ENCODE measurements at regions not wholly inside any gene's neighbourhood (a gene's known extent, or its start where the extent isn't known, plus 50 kb on each side); places are given as distances from the start of the nearest gene placed in this dataset.
"Not testable (repeated sequence)": the region's sequence is repeated elsewhere in the genome, so short reads cannot be mapped to it uniquely, and the experiment has no call there.

DNA sequence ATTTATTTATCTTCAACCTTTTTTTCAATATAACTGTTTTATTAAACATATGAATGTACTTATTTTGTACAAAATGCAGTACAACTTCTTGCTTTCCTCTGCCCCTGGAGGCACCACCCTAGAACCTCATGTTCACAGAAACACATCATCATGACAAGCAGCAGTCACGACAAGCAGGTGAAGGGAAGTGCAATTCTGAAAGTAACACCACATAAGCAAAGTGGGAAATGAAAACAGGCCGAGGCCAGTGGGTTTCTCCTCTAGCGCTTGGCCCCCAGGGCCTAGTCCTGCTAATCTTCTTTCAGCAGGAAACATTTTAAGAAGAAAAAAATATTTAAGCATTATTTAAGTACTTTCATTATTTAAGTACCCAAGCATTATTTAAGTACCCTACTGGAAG is 598.1 kb downstream of the SH2D4B start:
- DNase-seq: no peak

DNA sequence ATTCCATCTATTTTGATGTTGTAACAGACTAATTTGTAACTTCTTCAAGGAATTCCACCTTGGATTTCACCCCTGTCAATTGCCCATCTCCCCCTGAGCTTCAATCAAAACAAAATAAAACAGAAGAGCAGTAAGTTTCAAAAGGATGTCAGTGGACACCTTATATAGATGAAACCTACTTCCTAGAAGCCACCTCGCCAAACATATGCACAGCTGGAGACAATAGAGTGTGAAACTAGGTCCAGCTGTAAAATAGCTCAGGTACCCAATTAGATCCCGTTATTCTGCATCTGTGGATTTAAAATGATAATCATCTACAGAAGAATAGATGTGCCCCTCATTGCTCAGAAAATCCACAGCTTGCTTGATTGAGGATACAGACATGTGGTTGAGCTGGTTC is 598.6 kb downstream of the SH2D4B start:
- DNase-seq: no peak

DNA sequence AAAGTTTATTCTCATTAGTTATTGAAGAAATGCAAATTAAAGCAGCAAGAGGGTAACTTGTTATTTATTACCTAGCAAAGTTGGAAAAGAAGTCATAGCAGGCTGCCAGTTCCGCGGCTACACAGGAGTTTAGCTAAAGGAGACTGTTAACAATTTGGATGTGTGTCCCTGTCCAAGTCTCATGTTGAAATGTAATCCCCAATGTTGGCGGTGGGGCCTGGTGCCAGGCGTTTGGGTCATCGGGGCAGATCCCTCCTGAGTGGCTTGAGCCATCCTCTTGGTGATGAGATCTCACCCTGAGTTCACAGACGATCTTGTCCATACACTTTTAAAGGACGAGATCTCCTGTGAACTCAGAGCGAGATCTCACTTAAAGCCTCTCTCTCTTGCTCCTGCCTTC is 608.3 kb downstream of the SH2D4B start:
- no peak for DNase-seq

DNA sequence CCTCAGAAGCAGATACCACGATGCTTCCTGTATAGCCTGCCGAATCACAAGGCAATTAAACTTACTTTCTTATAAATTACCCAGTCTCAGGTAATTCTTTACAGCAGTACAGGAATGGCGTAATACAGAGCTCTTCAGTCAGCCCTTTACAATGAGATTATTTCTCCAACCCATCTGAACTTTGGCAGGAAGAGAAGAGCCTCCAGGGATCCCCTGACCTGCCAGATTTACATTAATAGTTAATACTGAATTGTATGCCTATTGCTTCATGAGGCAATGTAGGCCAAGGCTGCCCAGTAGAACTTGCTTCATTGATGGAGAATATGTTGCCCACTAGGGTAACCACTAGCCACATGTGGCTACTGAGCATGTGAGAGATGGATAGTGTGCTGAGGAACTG is 608.7 kb downstream of the SH2D4B start:
- no peak for DNase-seq

DNA sequence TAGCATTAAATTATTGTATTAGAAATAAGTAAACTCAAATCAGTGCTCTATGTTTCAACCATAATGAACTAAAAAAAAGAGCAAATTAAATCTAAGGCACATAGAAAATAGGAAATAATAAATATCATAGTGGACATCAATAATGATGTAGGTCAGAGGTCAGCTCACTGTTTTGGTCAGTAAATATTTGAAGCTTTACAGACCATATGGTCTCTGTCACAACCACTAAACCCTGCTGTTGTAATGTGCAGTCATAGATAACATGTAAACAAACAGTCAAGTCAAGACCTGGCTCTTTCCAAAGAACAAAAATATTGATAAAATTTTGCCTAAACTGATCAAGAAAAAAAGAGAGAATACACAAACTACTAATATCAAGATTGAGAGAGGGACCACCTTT is 615.0 kb downstream of the SH2D4B start:
- no peak for DNase-seq

DNA sequence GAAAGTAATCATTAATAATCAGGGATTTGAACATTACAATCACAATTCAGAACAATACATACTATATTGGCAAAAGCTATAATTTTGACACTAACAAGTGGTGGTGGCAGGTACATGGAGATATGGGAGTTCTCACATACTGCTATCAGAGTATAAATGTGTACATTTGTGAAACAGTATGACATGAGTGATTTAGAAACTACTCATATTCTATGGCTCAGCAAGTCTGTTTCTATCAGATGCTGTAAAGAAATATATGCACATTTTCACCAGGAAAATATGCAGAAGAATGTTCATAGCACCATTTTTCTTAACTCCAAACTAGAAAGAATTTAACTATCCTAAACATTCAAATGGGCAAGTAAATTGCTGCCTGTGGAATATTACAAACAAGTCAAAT is 620.0 kb downstream of the SH2D4B start:
- no peak for DNase-seq

DNA sequence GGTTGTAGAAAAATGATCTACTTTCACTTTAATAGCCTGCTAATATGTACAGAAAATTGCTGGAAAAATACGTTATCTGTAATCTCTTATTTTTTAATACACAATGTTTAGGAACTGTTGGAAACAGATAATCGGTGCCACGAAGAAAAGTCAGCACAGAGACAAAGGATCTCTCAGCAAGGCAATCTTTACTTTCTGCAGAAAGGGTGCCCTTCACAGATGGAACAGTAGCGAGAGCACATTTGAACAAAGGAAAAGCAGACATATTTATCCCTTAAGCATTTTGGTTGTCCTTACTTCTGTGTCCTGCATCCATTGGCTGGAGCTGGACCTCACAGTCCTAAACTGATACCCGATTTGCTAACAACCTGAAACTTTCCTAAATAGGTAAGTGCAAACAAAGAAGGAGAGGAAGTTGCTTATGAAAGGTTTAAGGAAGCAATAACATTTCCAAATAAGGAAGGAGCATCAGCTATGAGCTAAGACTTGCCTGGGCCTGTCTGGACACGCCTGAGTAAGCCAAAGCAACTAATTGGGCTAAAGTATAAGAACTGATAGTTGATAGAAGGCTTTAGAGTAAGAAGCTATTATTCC is 640.0 kb downstream of the SH2D4B start:
- DNase-seq: no peak

DNA sequence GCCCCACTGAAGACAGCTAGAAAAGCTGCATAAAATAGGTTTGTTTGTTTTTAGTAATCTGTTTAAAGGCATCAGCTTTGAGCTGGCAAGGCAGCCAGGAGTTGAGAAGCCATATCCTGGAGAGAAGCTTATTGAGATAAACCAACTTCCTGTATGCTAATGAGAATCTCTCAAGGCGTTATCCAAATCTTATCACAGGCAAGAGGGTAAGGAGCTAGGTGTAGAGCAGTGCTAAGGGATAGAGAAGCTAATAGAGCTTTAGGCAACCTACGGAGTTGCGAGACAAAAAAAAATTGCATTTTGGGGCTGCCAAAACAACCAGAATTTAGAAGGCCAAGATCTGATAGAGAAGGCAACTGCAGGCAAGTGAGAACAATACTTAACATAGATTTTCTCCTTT is 641.6 kb downstream of the SH2D4B start:
- DNase-seq: no peak

DNA sequence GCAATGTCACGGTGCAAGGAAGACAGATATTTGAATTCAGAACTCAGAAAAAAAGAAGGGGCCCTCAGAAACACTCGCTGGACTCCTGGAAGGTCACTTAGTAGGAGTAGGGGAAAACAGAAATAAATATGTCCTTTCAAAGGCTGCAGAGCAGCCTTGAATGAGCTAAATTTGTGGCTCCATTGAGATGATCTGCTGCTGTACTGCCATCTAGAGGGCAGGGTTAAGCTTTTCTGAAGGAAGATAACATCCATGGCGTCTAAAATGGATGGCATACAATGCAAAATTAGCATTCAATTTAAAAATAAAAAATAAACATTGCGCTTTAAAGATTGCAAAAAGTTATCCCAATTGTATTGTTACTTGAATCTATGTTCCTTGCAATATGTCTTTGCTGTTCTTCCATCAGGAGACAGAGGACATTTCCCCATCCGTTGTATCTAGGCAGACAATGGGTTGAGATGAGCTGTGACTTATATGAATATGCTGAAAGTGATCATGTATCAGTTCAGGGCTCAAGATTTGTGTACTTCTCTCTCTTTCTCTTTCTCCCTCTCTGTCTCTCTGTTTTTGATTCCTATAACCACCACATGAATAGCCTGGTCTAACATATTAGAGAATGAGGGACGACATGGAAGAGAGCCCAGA is 642.2 kb downstream of the SH2D4B start:
- DNase-seq: no peak

DNA sequence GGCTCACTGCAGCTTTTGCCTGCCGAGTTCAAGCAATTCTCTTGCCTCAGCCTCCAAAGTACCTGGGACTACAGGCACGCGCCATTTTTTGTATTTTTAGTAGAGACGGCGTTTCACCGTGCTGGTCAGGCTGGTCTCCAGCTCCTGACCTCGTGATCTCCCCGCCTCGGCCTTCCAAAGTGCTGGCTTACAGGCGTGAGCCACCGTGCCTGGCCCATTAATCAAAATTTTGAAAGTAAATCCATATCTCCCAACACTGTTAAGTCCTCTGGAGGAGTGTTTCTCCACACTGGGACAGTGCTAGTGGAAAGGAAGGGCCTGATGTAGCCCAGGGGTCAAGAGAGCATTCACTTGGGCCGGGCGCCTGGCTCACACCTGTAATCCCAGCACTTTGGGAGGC is 644.6 kb downstream of the SH2D4B start:
- DNase-seq: no peak

DNA sequence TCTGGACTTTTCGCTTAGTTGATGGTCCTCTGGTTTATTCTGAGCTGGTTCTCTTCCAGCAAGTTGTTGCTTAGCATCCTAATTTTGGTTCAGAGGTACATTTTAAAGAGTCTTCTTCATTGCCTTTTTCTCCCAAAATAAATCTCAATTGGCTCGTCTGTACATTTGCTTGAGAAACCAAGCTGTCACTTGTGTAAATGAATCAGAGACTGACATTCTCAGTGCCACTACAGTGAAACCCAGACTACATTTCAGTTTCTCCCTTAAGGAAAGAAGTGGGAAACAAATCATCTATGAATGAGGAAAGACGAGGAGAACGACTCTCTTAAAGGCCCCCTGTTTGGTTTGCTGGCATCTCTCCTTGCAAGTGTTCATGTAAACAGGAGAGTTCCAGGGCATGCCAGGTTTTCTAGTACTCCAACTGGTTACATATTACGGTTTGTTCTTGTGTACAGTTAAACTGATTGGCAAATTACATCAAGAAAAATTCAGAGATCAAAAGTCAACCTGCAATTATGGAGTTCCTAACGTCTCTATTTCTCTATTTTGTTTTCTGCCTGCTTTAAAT is 654.6 kb downstream of the SH2D4B start:
- DNase-seq: no peak

DNA sequence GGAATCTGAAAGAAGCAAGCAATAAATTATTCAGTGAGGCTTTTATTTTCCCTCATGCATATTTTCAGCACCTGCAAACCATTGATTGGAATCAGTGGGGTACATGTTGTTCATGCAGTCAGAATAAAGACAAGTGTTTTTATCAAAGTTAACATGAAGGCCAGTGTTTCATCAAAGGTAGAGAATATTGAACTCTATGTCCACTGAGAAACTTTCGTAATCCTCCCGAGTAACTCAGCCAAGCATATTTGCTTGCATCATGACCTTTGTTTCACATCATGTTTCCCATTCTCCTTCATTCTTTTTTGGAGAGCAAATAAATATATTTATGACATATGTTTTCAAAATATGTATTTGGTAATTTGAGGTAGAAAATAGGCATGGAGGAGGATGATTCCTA is 663.1 kb downstream of the SH2D4B start:
- no peak for DNase-seq

DNA sequence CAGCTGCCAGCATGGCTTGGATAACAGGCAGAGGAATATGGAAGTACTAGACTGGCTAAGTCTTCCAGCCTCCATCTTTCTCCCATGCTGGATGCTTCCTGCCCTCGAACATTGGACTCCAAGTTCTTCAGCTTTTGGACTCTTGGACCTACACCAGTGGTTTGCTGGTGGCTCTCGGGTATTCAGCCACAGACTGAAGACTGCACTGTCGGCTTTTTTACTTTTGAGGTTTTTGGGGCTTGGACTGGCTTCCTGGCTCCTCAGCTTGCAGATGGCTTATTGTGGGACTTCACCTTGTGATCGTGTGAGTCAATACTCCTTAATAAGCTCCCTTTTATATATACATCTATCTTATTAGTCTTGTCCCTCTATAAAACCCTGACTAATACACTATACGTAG is 667.6 kb upstream of the NRG3 start:
- not testable (repeated sequence) for DNase-seq

DNA sequence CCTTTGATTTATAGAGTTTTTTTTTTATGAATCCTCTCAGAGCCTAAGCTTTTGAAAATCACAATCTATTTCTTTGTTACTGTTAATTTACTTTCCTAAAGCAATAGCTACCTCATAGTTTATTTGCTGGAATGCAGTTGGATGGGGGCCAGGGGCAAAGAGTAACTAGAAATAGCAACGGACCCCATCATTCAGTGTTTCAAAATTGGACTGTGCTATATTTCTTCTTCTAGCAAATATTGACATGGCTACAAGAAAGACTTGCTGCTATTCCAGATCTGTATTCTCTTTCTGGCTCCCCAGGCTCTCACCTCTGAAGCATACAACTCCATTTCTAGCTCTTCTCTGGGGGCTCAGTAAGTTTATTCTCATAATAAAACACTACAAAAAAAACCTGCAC is 661.6 kb upstream of the NRG3 start:
- no peak for DNase-seq

DNA sequence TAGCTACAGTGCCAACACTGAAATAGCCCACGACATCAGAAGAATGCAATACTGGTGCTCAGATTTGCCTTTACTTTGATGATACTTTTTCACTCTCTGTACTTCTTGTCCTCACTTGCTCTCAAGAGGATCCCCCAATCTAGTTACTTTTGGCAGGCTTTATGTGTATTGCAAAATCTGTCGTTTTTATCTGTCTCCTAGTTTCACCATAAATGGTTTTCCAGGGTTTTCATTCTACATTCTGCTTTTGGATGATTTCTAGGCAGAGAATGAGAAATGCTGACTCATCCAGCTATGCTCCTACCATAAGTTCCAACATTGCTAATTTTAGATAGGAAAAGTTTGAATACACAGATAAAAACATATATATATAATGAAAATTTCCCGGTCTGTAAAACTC is 659.5 kb upstream of the NRG3 start:
- DNase-seq: no peak

DNA sequence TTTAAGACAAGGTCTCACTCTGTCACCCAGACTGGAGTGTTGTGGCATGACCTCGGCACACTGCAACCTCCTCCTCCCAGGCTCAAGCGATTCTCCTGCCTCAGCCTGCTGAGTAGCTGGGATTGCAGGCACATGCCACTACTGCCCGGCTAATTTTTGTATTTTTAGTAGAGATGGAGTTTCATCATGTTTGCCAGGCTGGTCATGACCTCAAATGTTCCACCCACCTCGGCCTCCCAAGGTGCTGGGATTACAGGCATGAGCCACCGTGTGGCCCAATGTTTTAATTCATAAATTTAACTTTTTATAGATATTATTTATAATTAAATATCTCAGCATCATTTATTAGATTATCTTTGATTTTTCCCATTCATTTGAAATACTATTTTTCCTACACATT is 658.0 kb upstream of the NRG3 start:
- DNase-seq: no peak

DNA sequence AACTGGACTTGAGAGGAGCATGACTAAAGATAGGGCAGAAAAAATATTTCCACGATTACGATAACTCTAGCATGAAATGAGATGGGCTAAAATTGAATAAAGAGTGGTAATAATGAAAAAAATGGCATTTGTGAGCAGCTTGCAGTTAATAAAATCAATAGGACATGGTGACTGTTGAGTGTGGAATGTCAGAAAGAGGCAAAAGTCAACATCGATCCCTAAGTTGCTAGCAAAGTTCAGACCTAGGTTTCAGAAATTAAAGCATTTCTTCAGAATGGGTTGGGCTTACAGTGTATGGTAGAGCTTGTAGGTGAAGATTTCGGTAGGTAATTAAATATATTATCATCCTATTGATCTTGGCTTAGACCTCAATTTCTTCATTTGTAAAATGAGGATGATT is 656.7 kb upstream of the NRG3 start:
- DNase-seq: no peak

DNA sequence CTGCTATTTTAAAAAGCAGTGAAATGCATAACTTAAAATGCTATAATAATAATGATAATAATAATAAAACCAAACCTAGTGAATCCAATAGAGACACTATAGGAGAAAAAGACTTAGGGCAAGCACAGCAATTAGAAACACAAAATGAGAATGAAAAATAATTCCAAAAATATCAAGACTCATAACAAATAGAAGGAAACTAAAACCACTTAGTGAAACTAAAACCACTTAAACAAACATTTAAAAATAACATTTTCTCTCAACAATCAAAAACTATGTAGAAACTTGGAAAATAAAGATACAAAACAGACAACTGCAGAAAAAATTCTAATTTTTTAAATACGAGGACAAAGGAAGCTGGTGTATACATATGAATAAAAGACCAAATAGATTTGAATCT is 655.2 kb upstream of the NRG3 start:
- DNase-seq: no peak

DNA sequence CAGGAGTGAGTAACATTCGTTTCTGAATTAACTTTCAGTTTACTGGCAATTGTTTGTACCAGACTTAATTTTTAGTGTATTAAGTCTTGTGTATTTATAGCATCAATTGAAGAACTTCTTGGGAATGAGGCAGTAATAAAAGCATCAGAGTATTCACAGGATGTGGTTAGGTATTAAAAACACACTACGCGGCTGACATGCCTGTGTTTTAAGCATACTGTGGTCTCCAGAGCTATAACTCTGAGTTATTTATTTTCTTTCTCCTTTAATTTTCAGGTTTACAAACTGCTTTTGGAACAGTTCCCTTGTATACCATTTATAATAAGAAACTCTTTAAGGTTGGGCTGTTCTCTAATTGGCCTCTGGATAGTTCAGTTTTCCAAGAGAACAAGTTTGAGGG is 626.1 kb upstream of the NRG3 start:
- DNase-seq: no peak

DNA sequence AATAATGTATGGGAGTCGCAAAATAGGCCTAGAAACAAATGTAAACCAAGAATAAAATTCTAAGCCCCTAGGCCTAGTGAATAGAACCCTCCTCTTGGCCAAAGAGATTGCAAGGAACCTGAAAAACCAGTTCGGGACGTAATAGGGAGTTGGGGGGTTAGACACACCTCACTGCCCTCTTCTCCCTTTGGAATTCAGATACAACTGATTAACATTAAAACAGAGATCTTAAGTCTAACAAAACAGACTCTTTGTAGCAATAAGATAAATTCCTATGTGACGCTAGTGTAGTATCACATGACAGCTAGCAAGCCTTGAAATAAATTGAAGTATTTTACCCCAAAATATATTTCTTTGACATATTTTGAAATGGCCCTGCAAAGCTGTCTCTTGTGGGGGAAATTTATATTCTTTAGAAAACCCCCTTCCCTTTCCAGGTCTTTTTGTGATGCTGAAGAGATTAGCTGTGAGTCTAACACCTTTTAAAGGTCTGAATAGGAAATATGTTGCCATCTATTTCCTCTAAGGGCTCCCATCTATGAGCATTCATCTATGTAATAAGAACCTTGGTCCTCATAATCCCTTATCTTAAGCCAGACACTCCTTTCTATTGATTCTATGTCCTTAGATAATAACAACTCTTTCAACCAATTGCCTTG is 623.4 kb upstream of the NRG3 start:
- DNase-seq: no peak

DNA sequence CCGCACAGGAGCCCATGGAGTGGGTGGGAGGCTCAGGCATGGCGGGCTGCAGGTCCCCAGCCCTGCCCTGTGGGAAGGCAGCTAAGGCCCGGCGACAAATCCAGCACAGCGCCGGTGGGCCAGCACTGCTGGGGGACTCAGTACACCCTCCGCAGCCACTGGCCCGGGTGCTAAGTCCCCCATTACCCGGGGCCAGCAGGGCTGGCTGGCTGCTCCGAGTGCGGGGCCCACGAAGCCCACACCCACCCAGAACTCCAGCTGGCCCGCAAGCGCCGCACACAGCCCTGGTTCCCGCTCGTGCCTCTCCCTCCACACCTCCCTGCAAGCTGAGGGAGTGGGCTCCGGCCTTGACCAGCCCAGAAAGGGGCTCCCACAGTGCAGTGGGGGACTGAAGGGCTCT is 610.0 kb upstream of the NRG3 start:
- not testable (repeated sequence) for DNase-seq

DNA sequence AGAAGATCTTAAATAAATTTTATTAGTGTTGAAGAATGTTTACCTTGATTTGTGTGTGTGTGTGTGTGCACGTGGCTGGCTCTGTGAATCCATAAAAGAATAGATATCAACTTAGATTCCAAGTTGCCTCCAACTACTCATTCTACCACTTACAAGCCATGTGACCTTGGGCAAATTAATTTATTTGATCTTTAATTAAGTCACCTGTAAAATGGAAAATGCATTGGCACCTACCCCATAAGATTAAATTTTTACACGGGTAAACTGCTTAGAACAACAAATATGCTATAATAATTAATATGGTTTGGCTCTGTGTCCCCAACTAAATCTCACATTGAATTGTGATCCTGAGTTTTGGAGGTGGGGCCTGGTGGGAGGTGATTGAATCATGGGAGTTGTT is 604.9 kb upstream of the NRG3 start:
- DNase-seq: no peak

DNA sequence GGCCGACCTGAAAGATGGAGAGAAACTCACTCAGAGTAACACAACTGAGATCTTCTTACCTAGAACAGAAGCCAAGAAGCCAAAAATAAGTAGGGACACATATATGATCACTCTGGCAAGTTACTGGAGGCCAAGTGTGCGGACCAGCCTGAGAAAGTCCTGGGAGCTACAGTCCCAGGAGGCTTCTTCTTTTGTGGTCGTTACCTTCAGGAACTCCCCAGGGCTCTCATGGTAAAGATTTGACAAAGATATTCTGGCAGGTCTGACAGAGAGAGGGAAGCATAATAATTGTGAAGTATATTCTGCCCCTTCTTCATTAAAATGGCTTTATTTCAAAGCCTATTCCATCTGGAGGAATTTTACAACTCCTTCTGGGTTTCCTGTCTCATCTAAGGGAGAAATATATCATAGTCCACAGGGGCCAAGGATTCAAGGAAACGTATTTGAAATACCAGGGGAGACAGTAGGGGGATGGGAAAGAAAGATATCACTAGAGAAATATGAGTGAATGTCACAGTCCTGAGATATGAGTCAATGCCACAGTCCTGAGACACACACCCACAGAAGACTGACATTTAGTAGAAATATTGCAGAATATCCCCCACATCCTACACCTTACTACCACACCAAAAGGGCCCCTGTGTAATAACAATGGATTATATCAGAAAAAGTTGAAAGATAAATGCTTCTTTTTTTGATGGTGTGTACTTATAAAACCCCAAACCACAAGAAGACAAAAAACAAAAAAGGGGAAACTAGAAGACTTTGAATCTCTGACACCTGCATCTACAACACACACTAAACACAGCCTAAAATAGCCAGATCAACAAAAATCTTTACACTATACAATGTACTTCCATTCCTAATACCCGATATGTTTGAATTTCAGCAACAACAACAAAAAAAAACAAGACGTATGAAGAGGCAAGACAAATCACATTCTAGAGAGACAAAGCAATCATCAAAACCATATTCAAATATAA is 594.2 kb upstream of the NRG3 start:
- DNase-seq: no peak

Data from NCI-H2081 treated with DMSO at 0.1 percent for 48 hours (cell line).